ENCODE measurements at regions not wholly inside any gene's neighbourhood (a gene's known extent, or its start where the extent isn't known, plus 50 kb on each side); places are given as distances from the start of the nearest gene placed in this dataset.

- DNase-seq (no peak), ATAC-seq (no peak)
- 89% methylated on average over 3 of the region's 3 CpGs for WGBS (ENCODE audit: insufficient coverage, low coverage, low lambda C conversion rate, missing lambda C conversion rate)
- no peak for TF ChIP-seq CTCF (IDR thresholded peaks at IDR 0.05)
- no peak for TF ChIP-seq POLR2A (IDR thresholded peaks at IDR 0.05)
- Histone ChIP-seq H3K4me1 (no peaks in the 10 kb centered on the region), H3K9me3 (no peaks in the 10 kb centered on the region), H3K36me3 (no peaks in the 10 kb centered on the region), H3K27me3 (no peaks in the 10 kb centered on the region), H3K27ac (no peak overlapping the region), H3K4me3 (no peak overlapping the region)
- intact Hi-C loops (cut with DNase I), result no loop called here
Measured at GRCh38 chr3:27963519-27963918, 241.4 kb upstream of the EOMES start.

GRCh38 chr3:27971600-27971999 lies 249.5 kb upstream of the EOMES start:
- ATAC-seq, result no peak
- Histone ChIP-seq H3K36me3 (no peaks in the 10 kb centered on the region), H3K4me3 (no peak overlapping the region), H3K27ac (no peak overlapping the region), H3K4me1 (no peaks in the 10 kb centered on the region), H3K27me3 (no peaks in the 10 kb centered on the region), H3K9me3 (no peaks in the 10 kb centered on the region)
- intact Hi-C loops (cut with DNase I), result no loop called here
- TF ChIP-seq CTCF (IDR thresholded peaks at IDR 0.05) (no peak), POLR2A (IDR thresholded peaks at IDR 0.05) (no peak)
- 52% methylated on average over 5 of the region's 5 CpGs for WGBS (ENCODE audit: insufficient coverage, low coverage, low lambda C conversion rate, missing lambda C conversion rate)
- no peak for DNase-seq

GRCh38 chr3:27976933-27977332 lies 254.8 kb upstream of the EOMES start:
- Histone ChIP-seq H3K4me3 (no peak overlapping the region), H3K4me1 (no peaks in the 10 kb centered on the region), H3K9me3 (no peaks in the 10 kb centered on the region), H3K27ac (no peak overlapping the region), H3K27me3 (no peaks in the 10 kb centered on the region), H3K36me3 (no peaks in the 10 kb centered on the region)
- TF ChIP-seq POLR2A (IDR thresholded peaks at IDR 0.05) (no peak), CTCF (IDR thresholded peaks at IDR 0.05) (no peak)
- WGBS (ENCODE audit: insufficient coverage, low coverage, low lambda C conversion rate, missing lambda C conversion rate), result 18% methylated on average over 2 of the region's 2 CpGs
- ATAC-seq (peak in 2 of 4 donors; percentile 29 to 40), DNase-seq (no peak)
- intact Hi-C loops (cut with DNase I), result no loop called here

GRCh38 chr3:27978440-27978839 lies 256.3 kb upstream of the EOMES start:
- TF ChIP-seq POLR2A (IDR thresholded peaks at IDR 0.05), result no peak
- TF ChIP-seq CTCF (IDR thresholded peaks at IDR 0.05), result no peak
- 38% methylated on average over 3 of the region's 3 CpGs for WGBS (ENCODE audit: insufficient coverage, low coverage, low lambda C conversion rate, missing lambda C conversion rate)
- no peaks in the 10 kb centered on the region for H3K9me3 ChIP-seq

More at GRCh38 chr3:27978440-27978839, 256.3 kb upstream of the EOMES start:
- DNase-seq (no peak), ATAC-seq (no peak)
- Histone ChIP-seq H3K4me1 (no peaks in the 10 kb centered on the region), H3K27ac (no peak overlapping the region), H3K4me3 (no peak overlapping the region), H3K36me3 (no peaks in the 10 kb centered on the region), H3K27me3 (no peaks in the 10 kb centered on the region)
- intact Hi-C loops (cut with DNase I), result no loop called here
